ENCODE measurements at regions not wholly inside any gene's neighbourhood (a gene's known extent, or its start where the extent isn't known, plus 50 kb on each side); places are given as distances from the start of the nearest gene placed in this dataset.

GRCh38 chr14:41385797-41386196 is 220.9 kb upstream of the LRFN5 start:
- no peak for TF ChIP-seq CTCF (conservative IDR thresholded peaks at IDR 0.05; ENCODE audit: low read depth, low read length)
- no peak for TF ChIP-seq EZH2phosphoT487 (IDR thresholded peaks at IDR 0.05; ENCODE audit: borderline replicate concordance, low read length)
- no peak for TF ChIP-seq EZH2 (IDR thresholded peaks at IDR 0.05; ENCODE audit: low read length, unreplicated experiment)
